ENCODE measurements at regions not wholly inside any gene's neighbourhood (a gene's known extent, or its start where the extent isn't known, plus 50 kb on each side); places are given as distances from the start of the nearest gene placed in this dataset.

- no peak overlapping the region for H3K4me3 ChIP-seq (replicated peaks; ENCODE audit: low read depth, low read length)
- no peak for DNase-seq (ENCODE audit: extremely low read depth, low read depth)
- no peak for TF ChIP-seq CTCF (IDR thresholded peaks at IDR 0.05; ENCODE audit: low read depth, low read length, missing control alignments)
Observed at GRCh38 chr12:84756961-84757360, 155.6 kb downstream of the SLC6A15 start.

GRCh38 chr12:84745127-84745526 is 167.5 kb downstream of the SLC6A15 start:
- H3K4me3 ChIP-seq (replicated peaks; ENCODE audit: low read depth, low read length), result no peak overlapping the region
- no peak for TF ChIP-seq CTCF (IDR thresholded peaks at IDR 0.05; ENCODE audit: low read depth, low read length, missing control alignments)
- no peak for DNase-seq (ENCODE audit: extremely low read depth, low read depth)

- H3K4me3 ChIP-seq (replicated peaks; ENCODE audit: low read depth, low read length), result no peak overlapping the region
- TF ChIP-seq CTCF (IDR thresholded peaks at IDR 0.05; ENCODE audit: low read depth, low read length, missing control alignments), result no peak
- DNase-seq (ENCODE audit: extremely low read depth, low read depth), result no peak
Observed at GRCh38 chr12:84741692-84742091, 170.9 kb downstream of the SLC6A15 start.

- H3K4me3 ChIP-seq (replicated peaks; ENCODE audit: low read depth, low read length), result no peak overlapping the region
- DNase-seq (ENCODE audit: extremely low read depth, low read depth), result no peak
Observed at GRCh38 chr12:84741031-84741430, 171.6 kb downstream of the SLC6A15 start.

GRCh38 chr12:84740602-84741001 is 172.0 kb downstream of the SLC6A15 start:
- DNase-seq (ENCODE audit: extremely low read depth, low read depth), result no peak
- TF ChIP-seq CTCF (IDR thresholded peaks at IDR 0.05; ENCODE audit: low read depth, low read length, missing control alignments), result no peak
- no peak overlapping the region for H3K4me3 ChIP-seq (replicated peaks; ENCODE audit: low read depth, low read length)

More at GRCh38 chr12:84741031-84741430, 171.6 kb downstream of the SLC6A15 start:
- TF ChIP-seq CTCF (IDR thresholded peaks at IDR 0.05; ENCODE audit: low read depth, low read length, missing control alignments), result no peak

GRCh38 chr12:84738481-84738972 is 174.1 kb downstream of the SLC6A15 start:
- H3K4me3 ChIP-seq (replicated peaks; ENCODE audit: low read depth, low read length), result no peak overlapping the region
- TF ChIP-seq CTCF (IDR thresholded peaks at IDR 0.05; ENCODE audit: low read depth, low read length, missing control alignments), result no peak
- peak; percentile 71 for DNase-seq (ENCODE audit: extremely low read depth, low read depth)

GRCh38 chr12:84732828-84733340 is 179.7 kb downstream of the SLC6A15 start:
- no peak for TF ChIP-seq CTCF (IDR thresholded peaks at IDR 0.05; ENCODE audit: low read depth, low read length, missing control alignments)
- H3K4me3 ChIP-seq (replicated peaks; ENCODE audit: low read depth, low read length), result no peak overlapping the region
- no peak for DNase-seq (ENCODE audit: extremely low read depth, low read depth)
